Calu3 (cell line): ENCODE measurements at regions not wholly inside any gene's neighbourhood (a gene's known extent, or its start where the extent isn't known, plus 50 kb on each side); places are given as distances from the start of the nearest gene placed in this dataset.
A peak's percentile ranks its signal among the peaks of the same experiment; 100 is the strongest.

Experiments used
- BruUV-seq: library from RNA; stranded (reverse); fragments of 400-500 nt; replicated peaks from 2 replicates; lab custom pipeline; 2021; lab: Mats Ljungman, UMichigan
- CTCF ChIA-PET: fragments of 300-600 bp; sonication (Branson Sonifier 250); formaldehyde crosslinking; loops from one replicate; lab custom pipeline; 2022; ENCODE audit warnings: antibody characterized with exemption; lab: Charles Lee
- DNase-seq: peaks from one replicate; pipeline ENCODE4 v3.0.0; 2022
- H3K27ac Mint-ChIP-seq: one replicate; pipeline ENCODE4 v1.8.0; 2022; ENCODE audit warnings: mixed read lengths; ENCODE audit not compliant: unreplicated experiment
- H3K27me3 Mint-ChIP-seq: one replicate; pipeline ENCODE4 v1.8.0; 2022; ENCODE audit warnings: mixed read lengths; ENCODE audit not compliant: unreplicated experiment
- H3K36me3 Mint-ChIP-seq: one replicate; pipeline ENCODE4 v1.8.0; 2022; ENCODE audit warnings: mild to moderate bottlenecking, moderate library complexity, mixed read lengths; ENCODE audit not compliant: insufficient read depth, unreplicated experiment
- H3K4me1 Mint-ChIP-seq: one replicate; pipeline ENCODE4 v1.8.0; 2022; ENCODE audit warnings: mild to moderate bottlenecking, low read depth, mixed read lengths; ENCODE audit not compliant: unreplicated experiment
- H3K4me3 Mint-ChIP-seq: one replicate; pipeline ENCODE4 v1.8.0; 2022; ENCODE audit warnings: mild to moderate bottlenecking, low read depth, moderate library complexity, mixed read lengths; ENCODE audit not compliant: unreplicated experiment
- H3K9me3 Mint-ChIP-seq: one replicate; pipeline ENCODE4 v1.8.0; 2022; ENCODE audit warnings: low read depth, mixed read lengths; ENCODE audit not compliant: unreplicated experiment
- CTCF ChIP-seq: fragments of 200-600 bp; IDR thresholded peaks from one replicate; pipeline ENCODE4 v1.8.0; 2022; ENCODE audit warnings: antibody characterized with exemption; ENCODE audit not compliant: unreplicated experiment
- intact Hi-C: fragments of 100-400 bp; cut with micrococcal nuclease; formaldehyde crosslinking; loops from one replicate; pipeline ENCODE4 v1.10.0; 2022; ENCODE audit not compliant: unreplicated experiment

- H3K27ac Mint-ChIP-seq, result peak overlapping the region; percentile 93
These were observed 135.6 kb upstream of the PTPRK start for GRCh38 chr6:128655978-128656498.

GRCh38 chr6:128648022-128648598 lies 127.7 kb upstream of the PTPRK start:
- intact Hi-C loops, result no loop called here
- peaks cover 13% of the 10 kb centered on the region for H3K4me1 Mint-ChIP-seq
- no peak for DNase-seq
- no peak for TF ChIP-seq CTCF
- CTCF ChIA-PET, result interaction anchor here (1.0 kb wide), 1 partner anchor 128 kb away, joined by 3 read pairs; the partner anchor contains the start of gene PTPRK
- no peaks in the 10 kb centered on the region for H3K9me3 Mint-ChIP-seq
- peaks cover 11% of the 10 kb centered on the region for H3K27me3 Mint-ChIP-seq
- no TSS peak for BruUV-seq
- H3K27ac Mint-ChIP-seq, result no peak overlapping the region
- H3K4me3 Mint-ChIP-seq, result no peak overlapping the region
- H3K36me3 Mint-ChIP-seq, result no peaks in the 10 kb centered on the region

More at GRCh38 chr6:128655978-128656498, 135.6 kb upstream of the PTPRK start:
- no TSS peak for BruUV-seq
- Mint-ChIP-seq H3K4me3 (no peak overlapping the region), H3K4me1 (peaks cover 50% of the 10 kb centered on the region), H3K27me3 (peaks cover 10% of the 10 kb centered on the region), H3K9me3 (no peaks in the 10 kb centered on the region), H3K36me3 (peaks cover 7% of the 10 kb centered on the region)
- peak; percentile 33 for DNase-seq
- intact Hi-C loops, result loop anchor here (5.0 kb wide), 1 partner anchor 134 kb away; the partner anchor contains the start of gene PTPRK
- CTCF ChIA-PET, result interaction anchor here (1.5 kb wide), 1 partner anchor 24 kb away, joined by 11 read pairs; no protein-coding TSS in a partner anchor
- no peak for TF ChIP-seq CTCF

- CTCF ChIA-PET, result no interaction called here
These were observed 121.7 kb upstream of the PTPRK start for GRCh38 chr6:128642132-128642531.

GRCh38 chr6:128641703-128642102 lies 121.3 kb upstream of the PTPRK start:
- H3K27me3 Mint-ChIP-seq, result no peaks in the 10 kb centered on the region
- intact Hi-C loops, result no loop called here
- no peak for TF ChIP-seq CTCF
- BruUV-seq, result no TSS peak
- no peak overlapping the region for H3K4me3 Mint-ChIP-seq
- CTCF ChIA-PET, result no interaction called here
- H3K36me3 Mint-ChIP-seq, result no peaks in the 10 kb centered on the region
- H3K9me3 Mint-ChIP-seq, result no peaks in the 10 kb centered on the region
- peaks cover 21% of the 10 kb centered on the region for H3K4me1 Mint-ChIP-seq
- DNase-seq, result no peak
- no peak overlapping the region for H3K27ac Mint-ChIP-seq

More at GRCh38 chr6:128642132-128642531, 121.7 kb upstream of the PTPRK start:
- Mint-ChIP-seq H3K27ac (no peak overlapping the region), H3K4me3 (no peak overlapping the region), H3K4me1 (peaks cover 16% of the 10 kb centered on the region), H3K9me3 (no peaks in the 10 kb centered on the region), H3K27me3 (no peaks in the 10 kb centered on the region), H3K36me3 (no peaks in the 10 kb centered on the region)
- intact Hi-C loops, result no loop called here
- no TSS peak for BruUV-seq
- TF ChIP-seq CTCF, result no peak
- DNase-seq, result no peak
